ENCODE measurements at regions not wholly inside any gene's neighbourhood (a gene's known extent, or its start where the extent isn't known, plus 50 kb on each side); places are given as distances from the start of the nearest gene placed in this dataset.
"Not testable (repeated sequence)": the region's sequence is repeated elsewhere in the genome, so short reads cannot be mapped to it uniquely, and the experiment has no call there.

- peaks cover 9% of the 10 kb centered on the region for H3K9me3 ChIP-seq (ENCODE audit: control insufficient read depth, insufficient read depth, low read length)
- H3K27me3 ChIP-seq (ENCODE audit: control insufficient read depth, insufficient read depth, low read length): no peaks in the 10 kb centered on the region
- ChIA-PET POLR2A (no interaction called here), CTCF (no interaction called here)
- no peak overlapping the region for H3K27ac ChIP-seq (ENCODE audit: low read depth, low read length)
- no peak for DNase-seq (ENCODE audit: low read depth, low spot score)
- TF ChIP-seq CTCF (IDR thresholded peaks at IDR 0.05; ENCODE audit: low read depth, low read length): no peak
- no peak overlapping the region for H3K4me3 ChIP-seq (ENCODE audit: low read depth, low read length)
These were observed 637.9 kb downstream of the NXPH1 start for GRCh38 chr7:9071160-9071762.

- DNase-seq (ENCODE audit: low read depth, low spot score); H3K9me3 ChIP-seq (ENCODE audit: control insufficient read depth, insufficient read depth, low read length); H3K27ac ChIP-seq (ENCODE audit: low read depth, low read length); CTCF ChIA-PET; POLR2A ChIA-PET; H3K27me3 ChIP-seq (ENCODE audit: control insufficient read depth, insufficient read depth, low read length); H3K4me3 ChIP-seq (ENCODE audit: low read depth, low read length): not testable (repeated sequence)
These were observed 642.4 kb downstream of the NXPH1 start for GRCh38 chr7:9075774-9076173.

GRCh38 chr7:9082203-9082602 lies 648.8 kb downstream of the NXPH1 start:
- H3K9me3 ChIP-seq (ENCODE audit: control insufficient read depth, insufficient read depth, low read length): peaks cover 24% of the 10 kb centered on the region
- no peak for TF ChIP-seq CTCF (IDR thresholded peaks at IDR 0.05; ENCODE audit: low read depth, low read length)
- ChIA-PET POLR2A (no interaction called here), CTCF (no interaction called here)
- no peaks in the 10 kb centered on the region for H3K27me3 ChIP-seq (ENCODE audit: control insufficient read depth, insufficient read depth, low read length)
- H3K4me3 ChIP-seq (ENCODE audit: low read depth, low read length): no peak overlapping the region
- H3K27ac ChIP-seq (ENCODE audit: low read depth, low read length): no peak overlapping the region
- DNase-seq (ENCODE audit: low read depth, low spot score): no peak

GRCh38 chr7:9083837-9084236 lies 650.4 kb downstream of the NXPH1 start:
- no peak for DNase-seq (ENCODE audit: low read depth, low spot score)
- no peaks in the 10 kb centered on the region for H3K27me3 ChIP-seq (ENCODE audit: control insufficient read depth, insufficient read depth, low read length)
- peaks cover 24% of the 10 kb centered on the region for H3K9me3 ChIP-seq (ENCODE audit: control insufficient read depth, insufficient read depth, low read length)
- POLR2A ChIA-PET: no interaction called here
- no peak for TF ChIP-seq CTCF (IDR thresholded peaks at IDR 0.05; ENCODE audit: low read depth, low read length)
- no peak overlapping the region for H3K4me3 ChIP-seq (ENCODE audit: low read depth, low read length)
- H3K27ac ChIP-seq (ENCODE audit: low read depth, low read length): no peak overlapping the region
- CTCF ChIA-PET: no interaction called here

GRCh38 chr7:9091282-9091681 lies 657.9 kb downstream of the NXPH1 start:
- no peak for DNase-seq (ENCODE audit: low read depth, low spot score)
- Histone ChIP-seq H3K27me3 (ENCODE audit: control insufficient read depth, insufficient read depth, low read length) (no peaks in the 10 kb centered on the region), H3K4me3 (ENCODE audit: low read depth, low read length) (no peak overlapping the region), H3K27ac (ENCODE audit: low read depth, low read length) (no peak overlapping the region), H3K9me3 (ENCODE audit: control insufficient read depth, insufficient read depth, low read length) (peaks cover 22% of the 10 kb centered on the region)
- ChIA-PET POLR2A (no interaction called here), CTCF (no interaction called here)
- no peak for TF ChIP-seq CTCF (IDR thresholded peaks at IDR 0.05; ENCODE audit: low read depth, low read length)

GRCh38 chr7:9097565-9098060 lies 664.2 kb downstream of the NXPH1 start:
- H3K9me3 ChIP-seq (ENCODE audit: control insufficient read depth, insufficient read depth, low read length): peaks cover 7% of the 10 kb centered on the region
- H3K27me3 ChIP-seq (ENCODE audit: control insufficient read depth, insufficient read depth, low read length): no peaks in the 10 kb centered on the region
- no peak overlapping the region for H3K4me3 ChIP-seq (ENCODE audit: low read depth, low read length)
- H3K27ac ChIP-seq (ENCODE audit: low read depth, low read length): no peak overlapping the region
- ChIA-PET CTCF (no interaction called here), POLR2A (no interaction called here)
- no peak for DNase-seq (ENCODE audit: low read depth, low spot score)
- TF ChIP-seq CTCF (IDR thresholded peaks at IDR 0.05; ENCODE audit: low read depth, low read length): no peak

All from AG04450 (cell line).